ENCODE measurements at regions not wholly inside any gene's neighbourhood (a gene's known extent, or its start where the extent isn't known, plus 50 kb on each side); places are given as distances from the start of the nearest gene placed in this dataset.

GRCh38 chr19:34051255-34051654 lies 121.0 kb upstream of the LSM14A start:
- TF ChIP-seq, protein P1, sequence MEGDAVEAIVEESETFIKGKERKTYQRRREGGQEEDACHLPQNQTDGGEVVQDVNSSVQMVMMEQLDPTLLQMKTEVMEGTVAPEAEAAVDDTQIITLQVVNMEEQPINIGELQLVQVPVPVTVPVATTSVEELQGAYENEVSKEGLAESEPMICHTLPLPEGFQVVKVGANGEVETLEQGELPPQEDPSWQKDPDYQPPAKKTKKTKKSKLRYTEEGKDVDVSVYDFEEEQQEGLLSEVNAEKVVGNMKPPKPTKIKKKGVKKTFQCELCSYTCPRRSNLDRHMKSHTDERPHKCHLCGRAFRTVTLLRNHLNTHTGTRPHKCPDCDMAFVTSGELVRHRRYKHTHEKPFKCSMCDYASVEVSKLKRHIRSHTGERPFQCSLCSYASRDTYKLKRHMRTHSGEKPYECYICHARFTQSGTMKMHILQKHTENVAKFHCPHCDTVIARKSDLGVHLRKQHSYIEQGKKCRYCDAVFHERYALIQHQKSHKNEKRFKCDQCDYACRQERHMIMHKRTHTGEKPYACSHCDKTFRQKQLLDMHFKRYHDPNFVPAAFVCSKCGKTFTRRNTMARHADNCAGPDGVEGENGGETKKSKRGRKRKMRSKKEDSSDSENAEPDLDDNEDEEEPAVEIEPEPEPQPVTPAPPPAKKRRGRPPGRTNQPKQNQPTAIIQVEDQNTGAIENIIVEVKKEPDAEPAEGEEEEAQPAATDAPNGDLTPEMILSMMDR (IDR thresholded peaks at IDR 0.05; ENCODE audit: low read depth, low read length, missing input control): no peak
- TF ChIP-seq ATF3 (IDR thresholded peaks at IDR 0.05) (no peak), REST (IDR thresholded peaks at IDR 0.05) (no peak), YY1 (IDR thresholded peaks at IDR 0.05) (no peak), JUND (IDR thresholded peaks at IDR 0.05) (no peak), RXRA (IDR thresholded peaks at IDR 0.05) (no peak), SP1 (IDR thresholded peaks at IDR 0.05) (no peak), GABPA (IDR thresholded peaks at IDR 0.05 in 1 of 2, conservative IDR thresholded peaks at IDR 0.05 in 1 of 2) (no peak), HNF4A (conservative IDR thresholded peaks at IDR 0.05) (no peak), MAX (IDR thresholded peaks at IDR 0.05) (no peak)

All from liver (tissue), 3 donors.